Karpas-422 (cell line): ENCODE measurements at regions not wholly inside any gene's neighbourhood (a gene's known extent, or its start where the extent isn't known, plus 50 kb on each side); places are given as distances from the start of the nearest gene placed in this dataset.

Experiments used
- DNase-seq: peaks from one replicate; pipeline ENCODE4 v3.0.0-alpha.2; 2015
- H2AFZ ChIP-seq: fragments of 200-600 bp; sonication (generic); 2 replicates; pipeline ENCODE4 v1.6.1; 2014; ENCODE audit warnings: antibody characterized with exemption, low read length, mixed read lengths
- H3K27ac ChIP-seq: fragments of 200-600 bp; sonication (generic); 2 replicates; pipeline ENCODE4 v1.5.1; 2014; ENCODE audit warnings: mild to moderate bottlenecking, low read length, moderate library complexity
- H3K27me3 ChIP-seq: fragments of 200-600 bp; sonication (generic); 2 replicates; pipeline ENCODE4 v1.6.1; 2014; ENCODE audit warnings: low read length, mixed read lengths
- H3K36me3 ChIP-seq: fragments of 200-600 bp; sonication (generic); 2 replicates; pipeline ENCODE4 v1.6.1; 2014; ENCODE audit warnings: low read length, mixed read lengths; ENCODE audit not compliant: insufficient read depth
- H3K4me1 ChIP-seq: fragments of 200-600 bp; sonication (generic); 2 replicates; pipeline ENCODE4 v1.6.1; 2014; ENCODE audit warnings: mild to moderate bottlenecking, low read length, mixed read lengths
- H3K4me2 ChIP-seq: fragments of 200-600 bp; sonication (generic); 2 replicates; pipeline ENCODE4 v1.6.1; 2014; ENCODE audit warnings: low read length, low read depth, mild to moderate bottlenecking; ENCODE audit not compliant: poor library complexity, severe bottlenecking
- H3K4me3 ChIP-seq: fragments of 200-600 bp; sonication (generic); 2 replicates; pipeline ENCODE4 v1.5.1; 2014; ENCODE audit warnings: mild to moderate bottlenecking, antibody characterized with exemption, low read length, mixed read lengths
- H3K79me2 ChIP-seq: fragments of 200-600 bp; sonication (generic); 2 replicates; pipeline ENCODE4 v1.6.1; 2014; ENCODE audit warnings: mild to moderate bottlenecking, low read length, mixed read lengths
- H3K9ac ChIP-seq: fragments of 200-600 bp; sonication (generic); 2 replicates; pipeline ENCODE4 v1.6.0; 2014; ENCODE audit warnings: low read length
- H3K9me2 ChIP-seq: fragments of 200-600 bp; sonication (generic), shearing (Covaris generic); replicated peaks from 2 replicates; pipeline ENCODE4 v1.6.0; 2014; ENCODE audit warnings: mild to moderate bottlenecking, low read length, moderate library complexity; ENCODE audit not compliant: insufficient read depth
- H3K9me3 ChIP-seq: fragments of 300-700, 200-600 bp; sonication (generic); 2 replicates; pipeline ENCODE4 v1.6.1; 2014; ENCODE audit warnings: low read length, mixed read lengths
- H4K20me1 ChIP-seq: fragments of 200-600 bp; sonication (generic); 2 replicates; pipeline ENCODE4 v1.6.1; 2014; ENCODE audit warnings: mild to moderate bottlenecking, antibody characterized with exemption, low read length, low read depth; ENCODE audit not compliant: insufficient read depth

- Histone ChIP-seq H3K27ac (no peak overlapping the region), H4K20me1 (no peaks in the 10 kb centered on the region), H3K36me3 (no peaks in the 10 kb centered on the region), H3K4me2 (no peak overlapping the region), H3K79me2 (no peaks in the 10 kb centered on the region), H3K9ac (no peak overlapping the region), H3K9me2 (no peaks in the 10 kb centered on the region), H3K27me3 (no peaks in the 10 kb centered on the region), H3K9me3 (no peaks in the 10 kb centered on the region), H2AFZ (no peak overlapping the region), H3K4me1 (no peaks in the 10 kb centered on the region), H3K4me3 (no peak overlapping the region)
- DNase-seq, result no peak
Measured at GRCh38 chr2:239598732-239599090, 197.9 kb upstream of the HDAC4 start.

DNA sequence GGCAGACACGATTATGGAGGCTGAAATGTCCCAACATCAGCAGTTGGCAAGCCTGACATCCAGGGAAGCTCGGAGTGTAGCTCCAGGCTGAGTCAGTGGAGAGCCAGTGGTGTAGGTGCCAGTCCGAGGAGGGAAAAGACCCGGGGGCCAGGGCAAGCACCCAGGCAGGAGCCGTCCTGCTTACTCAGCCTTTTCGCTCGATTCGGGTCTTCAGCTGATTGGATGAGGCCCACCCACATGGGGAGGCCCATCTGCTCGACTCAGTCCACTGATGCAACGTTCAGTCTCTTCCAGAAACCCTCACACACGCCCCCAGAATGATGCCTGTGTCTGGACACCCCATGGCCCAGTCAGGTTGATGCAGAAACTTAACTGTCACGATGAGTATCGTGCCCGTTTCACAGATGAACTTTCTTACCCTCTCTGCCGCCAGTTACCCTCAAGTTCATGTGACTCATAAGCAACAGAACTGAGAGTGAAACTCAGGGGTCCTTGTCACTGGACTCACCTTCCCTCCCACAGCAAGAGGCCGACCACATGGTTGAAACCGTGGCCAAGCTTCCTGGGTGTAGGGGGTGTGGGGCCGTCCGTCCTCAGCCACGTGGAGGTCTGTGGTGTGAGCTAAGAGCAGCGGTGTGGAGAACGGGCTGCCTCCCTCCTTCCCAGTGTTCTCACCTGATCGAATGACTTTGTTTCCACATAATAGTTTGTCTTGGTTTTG is 197.4 kb upstream of the HDAC4 start:
- H2AFZ ChIP-seq, result no peak overlapping the region
- H3K9ac ChIP-seq, result no peak overlapping the region
- H3K36me3 ChIP-seq, result no peaks in the 10 kb centered on the region
- H3K9me3 ChIP-seq, result no peaks in the 10 kb centered on the region
- no peak for DNase-seq
- H3K4me2 ChIP-seq, result no peak overlapping the region
- no peak overlapping the region for H3K27ac ChIP-seq
- H3K9me2 ChIP-seq, result no peaks in the 10 kb centered on the region
- no peaks in the 10 kb centered on the region for H4K20me1 ChIP-seq
- no peaks in the 10 kb centered on the region for H3K27me3 ChIP-seq
- H3K79me2 ChIP-seq, result no peaks in the 10 kb centered on the region
- H3K4me1 ChIP-seq, result no peaks in the 10 kb centered on the region
- no peak overlapping the region for H3K4me3 ChIP-seq

DNA sequence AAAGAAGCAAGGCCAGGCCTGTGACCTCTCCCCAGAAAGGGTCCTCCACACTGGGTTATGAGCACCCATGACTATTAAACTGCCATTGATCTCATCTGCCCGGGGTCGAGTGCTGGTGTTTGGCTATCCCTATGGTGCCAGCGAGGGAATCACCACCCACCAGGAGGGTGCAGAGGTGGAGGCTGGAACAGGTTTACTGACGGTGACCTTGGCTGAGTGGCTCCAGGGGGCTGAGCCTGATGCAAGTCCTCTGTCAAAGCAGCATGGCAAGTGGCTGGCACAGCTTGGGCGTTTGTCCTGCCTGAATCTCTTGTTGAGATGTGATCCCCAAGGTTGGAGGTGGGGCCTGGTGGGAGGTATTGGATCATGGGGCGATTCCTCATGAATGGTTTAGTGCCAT is 196.4 kb upstream of the HDAC4 start:
- Histone ChIP-seq H3K4me1 (no peaks in the 10 kb centered on the region), H3K4me3 (no peak overlapping the region), H3K27ac (no peak overlapping the region), H3K9me2 (no peaks in the 10 kb centered on the region), H4K20me1 (no peaks in the 10 kb centered on the region), H3K4me2 (no peak overlapping the region), H3K9ac (no peak overlapping the region), H2AFZ (no peak overlapping the region), H3K79me2 (no peaks in the 10 kb centered on the region), H3K27me3 (no peaks in the 10 kb centered on the region), H3K36me3 (no peaks in the 10 kb centered on the region), H3K9me3 (no peaks in the 10 kb centered on the region; the same call in 1 of the 2 replicates)
- no peak for DNase-seq

GRCh38 chr2:239596792-239597191 is 196.0 kb upstream of the HDAC4 start:
- Histone ChIP-seq H3K9me2 (no peaks in the 10 kb centered on the region), H2AFZ (no peak overlapping the region), H3K4me1 (no peaks in the 10 kb centered on the region), H3K9ac (no peak overlapping the region), H4K20me1 (no peaks in the 10 kb centered on the region), H3K4me2 (no peak overlapping the region), H3K27ac (no peak overlapping the region), H3K9me3 (no peaks in the 10 kb centered on the region; the same call in 1 of the 2 replicates), H3K36me3 (no peaks in the 10 kb centered on the region), H3K27me3 (no peaks in the 10 kb centered on the region), H3K79me2 (no peaks in the 10 kb centered on the region), H3K4me3 (no peak overlapping the region)
- DNase-seq, result no peak

- no peak overlapping the region for H3K4me2 ChIP-seq
- H3K27me3 ChIP-seq, result no peaks in the 10 kb centered on the region
- H3K4me1 ChIP-seq, result no peaks in the 10 kb centered on the region
- H3K27ac ChIP-seq, result no peak overlapping the region
- H3K4me3 ChIP-seq, result no peak overlapping the region
- no peak for DNase-seq
- H2AFZ ChIP-seq, result no peak overlapping the region
- no peaks in the 10 kb centered on the region for H4K20me1 ChIP-seq
- H3K36me3 ChIP-seq, result no peaks in the 10 kb centered on the region
- no peaks in the 10 kb centered on the region for H3K9me2 ChIP-seq
- no peak overlapping the region for H3K9ac ChIP-seq
- H3K9me3 ChIP-seq, result no peaks in the 10 kb centered on the region; the same call in 1 of the 2 replicates
- no peaks in the 10 kb centered on the region for H3K79me2 ChIP-seq
Measured at GRCh38 chr2:239596253-239596652, 195.4 kb upstream of the HDAC4 start.

- no peaks in the 10 kb centered on the region for H3K4me1 ChIP-seq
- no peak overlapping the region for H3K9ac ChIP-seq
- no peak overlapping the region for H3K4me3 ChIP-seq
- no peaks in the 10 kb centered on the region for H3K9me2 ChIP-seq
- H3K9me3 ChIP-seq, result no peaks in the 10 kb centered on the region; the same call in 1 of the 2 replicates
- no peak overlapping the region for H2AFZ ChIP-seq
- H3K79me2 ChIP-seq, result no peaks in the 10 kb centered on the region
- no peak overlapping the region for H3K4me2 ChIP-seq
- H3K27ac ChIP-seq, result no peak overlapping the region
- H3K27me3 ChIP-seq, result no peaks in the 10 kb centered on the region
- H4K20me1 ChIP-seq, result no peaks in the 10 kb centered on the region
- H3K36me3 ChIP-seq, result no peaks in the 10 kb centered on the region
- DNase-seq, result no peak
Measured at GRCh38 chr2:239595726-239596125, 194.9 kb upstream of the HDAC4 start.

DNA sequence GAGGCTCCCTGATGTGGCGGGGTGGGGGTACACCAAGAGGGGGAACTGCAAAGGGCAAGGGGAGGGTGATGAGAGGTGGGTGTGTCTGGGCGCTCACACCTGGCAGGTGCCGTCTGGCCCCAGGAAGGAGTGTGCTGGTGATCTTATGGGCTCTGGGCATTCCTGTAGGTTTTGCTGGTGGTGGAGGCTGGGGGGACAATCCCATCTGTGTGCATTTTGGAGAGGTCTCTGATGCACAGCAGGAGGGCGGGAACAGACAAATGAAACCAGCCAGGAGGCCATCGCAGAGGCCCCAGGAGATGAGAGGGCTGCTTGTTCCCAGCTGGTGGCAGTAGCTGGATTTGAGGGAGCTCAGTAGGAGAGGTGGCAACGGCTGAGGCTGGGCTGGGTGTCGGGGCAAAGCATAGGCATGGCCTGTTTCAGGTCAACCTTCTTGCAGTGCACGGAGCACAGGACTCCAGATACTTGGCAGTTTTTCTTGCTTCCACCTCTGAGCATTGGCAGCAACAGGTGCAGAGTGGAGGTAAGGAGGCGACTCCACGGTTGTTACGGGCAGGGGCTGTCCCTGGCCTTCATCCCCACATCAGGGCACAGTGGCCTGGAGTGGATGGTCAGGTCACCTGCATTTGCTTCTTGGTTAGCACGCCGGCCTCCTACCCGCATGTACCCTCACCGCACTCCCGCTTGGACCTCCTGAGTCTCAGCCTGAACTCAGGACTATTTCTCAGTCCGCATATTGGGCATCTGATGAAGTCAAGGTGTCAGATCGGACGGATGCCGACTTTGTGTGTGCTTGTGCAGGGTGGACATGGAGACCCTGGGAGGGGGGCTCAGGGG is 194.2 kb upstream of the HDAC4 start:
- Histone ChIP-seq H3K9me2 (no peaks in the 10 kb centered on the region), H3K4me1 (no peaks in the 10 kb centered on the region), H3K79me2 (no peaks in the 10 kb centered on the region), H3K9ac (no peak overlapping the region), H3K36me3 (no peaks in the 10 kb centered on the region), H3K4me2 (no peak overlapping the region), H3K27ac (no peak overlapping the region), H2AFZ (no peak overlapping the region), H3K27me3 (no peaks in the 10 kb centered on the region), H3K9me3 (no peaks in the 10 kb centered on the region; the same call in 1 of the 2 replicates), H3K4me3 (no peak overlapping the region), H4K20me1 (no peaks in the 10 kb centered on the region)
- no peak for DNase-seq

DNA sequence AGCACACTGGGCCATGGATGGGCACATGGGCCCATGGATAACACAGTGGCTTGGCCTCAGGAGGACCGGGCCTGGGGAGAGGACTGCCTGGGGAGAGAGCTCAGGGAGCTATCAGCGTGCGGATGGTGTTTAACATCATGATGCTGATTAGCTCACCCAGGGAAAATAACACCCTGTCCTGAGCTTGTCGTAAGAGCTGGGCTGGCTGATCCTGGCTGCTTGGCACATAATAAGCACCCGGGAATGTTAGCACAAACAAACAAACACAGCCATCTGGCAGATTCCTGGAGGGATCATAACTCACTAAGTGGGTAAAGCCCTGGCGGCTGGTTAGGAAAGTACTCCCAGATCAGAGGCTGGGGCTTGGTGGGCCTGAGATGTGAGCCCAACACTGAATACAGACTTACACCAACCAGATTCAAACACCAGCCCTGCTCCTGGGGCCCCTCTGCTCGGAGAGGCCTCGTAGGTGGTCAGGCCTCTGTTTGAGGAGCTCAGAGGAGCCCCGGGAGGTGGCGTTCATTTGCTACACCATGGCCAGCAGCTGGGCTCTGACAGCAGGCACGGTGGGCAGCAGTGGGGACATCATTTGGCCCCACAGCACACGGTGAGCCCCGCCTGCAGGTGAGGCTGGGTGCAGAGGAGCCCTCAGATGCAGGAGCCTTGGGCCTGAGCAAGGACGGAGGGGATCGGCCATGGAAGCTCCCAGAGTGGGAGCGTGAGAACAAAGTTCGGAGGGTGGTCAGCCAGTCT is 193.4 kb upstream of the HDAC4 start:
- Histone ChIP-seq H2AFZ (no peak overlapping the region), H3K4me2 (no peak overlapping the region), H3K9me3 (no peaks in the 10 kb centered on the region; the same call in 1 of the 2 replicates), H3K4me1 (no peaks in the 10 kb centered on the region), H3K9me2 (no peaks in the 10 kb centered on the region), H3K27me3 (no peaks in the 10 kb centered on the region), H4K20me1 (no peaks in the 10 kb centered on the region), H3K9ac (no peak overlapping the region), H3K4me3 (no peak overlapping the region), H3K36me3 (no peaks in the 10 kb centered on the region), H3K27ac (no peak overlapping the region), H3K79me2 (no peaks in the 10 kb centered on the region)
- no peak for DNase-seq
